ENCODE measurements at regions not wholly inside any gene's neighbourhood (a gene's known extent, or its start where the extent isn't known, plus 50 kb on each side); places are given as distances from the start of the nearest gene placed in this dataset.

DNA sequence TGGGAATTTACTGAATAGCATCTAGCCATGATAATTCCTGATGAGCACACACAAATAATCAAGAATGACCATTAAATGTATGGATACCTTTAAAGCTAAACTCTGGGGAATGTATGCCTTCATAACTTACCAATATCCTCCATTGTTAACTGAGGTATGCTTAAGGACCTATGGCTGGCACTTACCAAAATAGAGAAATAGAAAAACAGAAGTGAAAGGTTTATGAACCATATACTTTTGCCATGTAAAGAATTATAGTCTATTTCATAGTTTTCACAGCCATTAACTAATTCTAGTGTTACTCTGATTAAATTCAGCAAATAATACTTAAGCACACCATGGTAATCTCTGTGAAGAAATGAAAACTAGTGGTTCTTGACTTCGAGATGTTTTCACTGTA, 1360.6 kb upstream of the LRRTM3 start:
- Histone ChIP-seq H3K4me3 (ENCODE audit: low read depth, low read length) (no peak overlapping the region), H3K27ac (no peak overlapping the region), H3K27me3 (replicated peaks) (no peaks in the 10 kb centered on the region), H3K36me3 (replicated peaks) (no peaks in the 10 kb centered on the region)
- in situ Hi-C loops (cut with HindIII; ENCODE audit: low pct_ligation_motif_present, low sequenced_read_pairs) = no loop called here
- TF ChIP-seq, protein P1, sequence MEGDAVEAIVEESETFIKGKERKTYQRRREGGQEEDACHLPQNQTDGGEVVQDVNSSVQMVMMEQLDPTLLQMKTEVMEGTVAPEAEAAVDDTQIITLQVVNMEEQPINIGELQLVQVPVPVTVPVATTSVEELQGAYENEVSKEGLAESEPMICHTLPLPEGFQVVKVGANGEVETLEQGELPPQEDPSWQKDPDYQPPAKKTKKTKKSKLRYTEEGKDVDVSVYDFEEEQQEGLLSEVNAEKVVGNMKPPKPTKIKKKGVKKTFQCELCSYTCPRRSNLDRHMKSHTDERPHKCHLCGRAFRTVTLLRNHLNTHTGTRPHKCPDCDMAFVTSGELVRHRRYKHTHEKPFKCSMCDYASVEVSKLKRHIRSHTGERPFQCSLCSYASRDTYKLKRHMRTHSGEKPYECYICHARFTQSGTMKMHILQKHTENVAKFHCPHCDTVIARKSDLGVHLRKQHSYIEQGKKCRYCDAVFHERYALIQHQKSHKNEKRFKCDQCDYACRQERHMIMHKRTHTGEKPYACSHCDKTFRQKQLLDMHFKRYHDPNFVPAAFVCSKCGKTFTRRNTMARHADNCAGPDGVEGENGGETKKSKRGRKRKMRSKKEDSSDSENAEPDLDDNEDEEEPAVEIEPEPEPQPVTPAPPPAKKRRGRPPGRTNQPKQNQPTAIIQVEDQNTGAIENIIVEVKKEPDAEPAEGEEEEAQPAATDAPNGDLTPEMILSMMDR (IDR thresholded peaks at IDR 0.05; ENCODE audit: low read depth, low read length, missing control alignments) = no peak
- DNase-seq = no peak

DNA sequence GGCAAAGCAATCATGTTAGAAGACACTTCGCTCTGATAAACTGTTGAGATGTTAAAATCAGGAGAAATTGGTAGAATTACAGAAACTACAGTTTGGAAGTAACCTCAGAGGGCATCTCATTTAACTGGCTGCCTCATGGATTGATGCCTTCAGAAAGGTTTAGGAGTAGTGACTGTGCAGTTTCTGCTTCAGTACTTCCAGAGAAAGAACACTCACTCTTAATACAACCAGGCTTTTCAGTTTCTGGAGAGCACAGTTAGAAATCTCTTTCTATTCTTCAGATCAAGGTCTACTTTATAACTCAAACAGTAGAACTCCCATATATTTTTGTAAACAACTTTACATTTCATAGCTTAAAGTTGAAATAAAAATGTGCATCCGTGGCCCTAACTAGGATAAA, 1358.9 kb upstream of the LRRTM3 start:
- in situ Hi-C loops (cut with HindIII; ENCODE audit: low pct_ligation_motif_present, low sequenced_read_pairs) = no loop called here
- TF ChIP-seq, protein P1 (IDR thresholded peaks at IDR 0.05; ENCODE audit: low read depth, low read length, missing control alignments) = no peak

DNA sequence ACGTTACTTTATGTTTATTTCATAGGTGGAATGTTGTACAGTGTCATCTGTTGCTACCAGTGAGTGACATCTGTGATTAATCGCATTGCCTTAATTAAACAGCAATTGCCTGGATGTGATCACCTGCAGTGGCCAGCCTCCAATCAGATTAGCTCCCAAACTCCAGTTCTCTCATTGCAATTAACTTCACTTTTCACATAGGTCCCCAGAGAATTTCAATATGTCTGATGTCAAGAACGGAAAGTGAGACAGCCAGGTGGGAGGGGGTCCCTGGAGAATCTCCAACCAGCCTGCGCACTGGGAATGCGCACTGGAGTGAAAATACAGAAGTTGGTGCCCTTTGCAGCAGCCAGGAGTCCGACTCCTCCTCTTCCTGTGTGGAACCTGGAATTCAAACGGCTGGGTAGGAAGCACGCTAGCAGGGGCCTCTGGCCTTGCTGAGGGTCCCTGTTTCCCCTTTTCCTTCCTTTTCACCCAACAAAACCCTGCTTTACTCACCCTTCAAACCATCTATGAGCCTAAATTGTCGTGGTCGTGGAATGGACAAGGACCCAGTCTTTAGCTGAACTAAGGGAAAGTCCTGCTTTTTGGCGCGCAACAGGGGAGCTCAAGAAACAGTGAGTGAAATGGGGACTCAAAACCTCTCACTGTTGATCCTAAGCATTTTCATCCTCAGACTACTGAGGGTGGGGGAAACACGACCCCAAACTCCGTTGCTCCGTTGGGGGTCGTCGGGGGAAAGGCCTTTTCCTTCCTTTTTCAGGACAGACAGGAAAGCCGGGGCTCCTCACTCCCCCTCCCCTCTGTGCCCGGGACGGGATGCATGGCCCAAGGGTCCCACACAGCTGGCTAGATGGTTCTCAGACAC, 1355.5 kb upstream of the LRRTM3 start:
- in situ Hi-C loops (cut with HindIII; ENCODE audit: low pct_ligation_motif_present, low sequenced_read_pairs) = no loop called here
- TF ChIP-seq, protein P1 (IDR thresholded peaks at IDR 0.05; ENCODE audit: low read depth, low read length, missing control alignments) = peak; percentile 20
- no peaks in the 10 kb centered on the region for H3K27me3 ChIP-seq (replicated peaks)
- no peak overlapping the region for H3K27ac ChIP-seq
- peak overlapping the region; percentile 65 for H3K4me3 ChIP-seq (ENCODE audit: low read depth, low read length)
- peak; percentile 29 for DNase-seq
- H3K36me3 ChIP-seq (replicated peaks) = no peaks in the 10 kb centered on the region

More for the DNA sequence above, 1358.9 kb upstream of the LRRTM3 start:
- DNase-seq = no peak
- H3K27me3 ChIP-seq (replicated peaks) = no peaks in the 10 kb centered on the region
- H3K4me3 ChIP-seq (ENCODE audit: low read depth, low read length) = no peak overlapping the region
- no peaks in the 10 kb centered on the region for H3K36me3 ChIP-seq (replicated peaks)
- no peak overlapping the region for H3K27ac ChIP-seq

DNA sequence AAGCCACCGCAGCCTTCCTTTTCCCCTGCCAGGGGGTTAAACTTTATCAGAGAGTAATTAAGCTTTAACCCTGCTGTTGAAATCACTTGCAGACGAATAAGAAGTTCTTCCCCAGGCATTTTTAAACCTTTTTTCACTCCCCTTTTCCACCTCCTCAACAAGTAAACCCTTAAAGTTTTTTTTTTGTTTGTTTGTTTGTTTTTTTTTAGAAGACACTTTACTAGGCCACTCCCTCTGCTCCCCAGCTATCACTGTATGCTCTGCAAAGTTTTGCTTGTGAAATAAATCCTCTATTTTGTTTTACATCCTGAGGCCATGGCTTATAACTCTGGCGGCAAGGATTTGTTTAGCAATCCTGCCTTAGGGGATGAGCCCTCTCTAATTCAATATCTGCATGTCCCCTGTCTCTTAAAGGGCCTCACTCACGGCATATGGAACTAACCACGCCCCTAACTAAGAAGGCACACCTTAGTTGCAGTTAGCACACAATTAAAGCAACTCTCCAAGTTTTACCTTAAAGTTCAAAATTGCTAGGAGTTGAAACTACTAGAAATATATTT, 1354.7 kb upstream of the LRRTM3 start:
- no peak for DNase-seq
- Histone ChIP-seq H3K36me3 (replicated peaks) (no peaks in the 10 kb centered on the region), H3K4me3 (ENCODE audit: low read depth, low read length) (peak overlapping the region; percentile 65), H3K27me3 (replicated peaks) (no peaks in the 10 kb centered on the region), H3K27ac (no peak overlapping the region)
- TF ChIP-seq, protein P1 (IDR thresholded peaks at IDR 0.05; ENCODE audit: low read depth, low read length, missing control alignments) = no peak
- in situ Hi-C loops (cut with HindIII; ENCODE audit: low pct_ligation_motif_present, low sequenced_read_pairs) = no loop called here

DNA sequence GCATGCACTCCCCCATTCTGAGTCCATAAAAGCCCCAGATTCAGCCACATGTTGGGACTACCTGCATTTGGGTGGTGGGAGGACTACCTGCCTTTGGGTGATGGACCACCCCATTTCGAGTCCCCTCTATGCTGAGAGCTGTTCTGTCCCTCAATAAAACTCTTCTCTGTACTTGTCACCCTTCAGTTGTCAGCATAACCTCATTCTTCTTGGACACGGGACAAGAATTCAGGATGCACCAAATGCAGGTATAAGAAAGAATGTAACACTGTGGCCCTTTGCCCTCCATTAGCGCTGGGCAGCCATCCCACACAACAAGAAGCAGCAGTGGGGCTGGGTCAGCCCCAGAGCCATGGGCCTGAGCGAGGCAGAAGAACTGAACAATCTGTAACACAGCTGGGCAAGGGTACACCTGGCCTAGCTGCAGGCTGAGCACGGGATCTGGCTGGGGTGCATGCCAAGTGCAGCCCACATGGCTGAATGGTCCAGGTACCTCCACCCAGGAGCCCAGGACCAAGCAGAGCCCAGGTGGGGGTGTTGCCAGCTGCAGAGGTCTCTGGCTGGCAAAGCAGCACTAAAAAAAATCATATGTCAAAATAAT, 1344.3 kb upstream of the LRRTM3 start:
- TF ChIP-seq, protein P1 (IDR thresholded peaks at IDR 0.05; ENCODE audit: low read depth, low read length, missing control alignments) = no peak
- Histone ChIP-seq H3K27me3 (replicated peaks) (no peaks in the 10 kb centered on the region), H3K4me3 (ENCODE audit: low read depth, low read length) (no peak overlapping the region), H3K36me3 (replicated peaks) (no peaks in the 10 kb centered on the region), H3K27ac (no peak overlapping the region)
- in situ Hi-C loops (cut with HindIII; ENCODE audit: low pct_ligation_motif_present, low sequenced_read_pairs) = no loop called here
- DNase-seq = no peak
